OCI-LY7 (cell line): ENCODE measurements at regions not wholly inside any gene's neighbourhood (a gene's known extent, or its start where the extent isn't known, plus 50 kb on each side); places are given as distances from the start of the nearest gene placed in this dataset.

Experiments
- CTCF ChIP-seq: fragments of 200-600 bp; sonication (generic); conservative IDR thresholded peaks from 2 replicates; pipeline ENCODE4 v1.5.1; 2014; ENCODE audit warnings: mild to moderate bottlenecking, antibody characterized with exemption, low read length, moderate library complexity, mixed read lengths
- EZH2phosphoT487 ChIP-seq: fragments of 200-600 bp; sonication (generic); IDR thresholded peaks from 2 replicates; pipeline ENCODE4 v1.6.1; 2018; ENCODE audit warnings: low read depth, borderline replicate concordance, mild to moderate bottlenecking, mixed run types, antibody characterized with exemption, low read length, moderate library complexity, mixed read lengths

GRCh38 chr11:28490773-28491382 is 382.7 kb downstream of the METTL15 start:
- TF ChIP-seq CTCF (no peak), EZH2phosphoT487 (no peak)
